HEK293T (cell line): ENCODE measurements at regions not wholly inside any gene's neighbourhood (a gene's known extent, or its start where the extent isn't known, plus 50 kb on each side); places are given as distances from the start of the nearest gene placed in this dataset.

ENCODE experiments used
- CTBP1 ChIP-seq: fragments of 450-650 bp; IDR thresholded peaks from 2 replicates; pipeline ENCODE4 v1.6.1; 2016; ENCODE audit warnings: borderline replicate concordance
- FOXM1 ChIP-seq: fragments of 450-650 bp; IDR thresholded peaks from 2 replicates; pipeline ENCODE4 v1.6.1; 2017; ENCODE audit warnings: mild to moderate bottlenecking, borderline replicate concordance
- NFRKB ChIP-seq: fragments of 450-650 bp; IDR thresholded peaks from 2 replicates; pipeline ENCODE4 v1.6.1; 2016; ENCODE audit warnings: mild to moderate bottlenecking, moderate library complexity

DNA sequence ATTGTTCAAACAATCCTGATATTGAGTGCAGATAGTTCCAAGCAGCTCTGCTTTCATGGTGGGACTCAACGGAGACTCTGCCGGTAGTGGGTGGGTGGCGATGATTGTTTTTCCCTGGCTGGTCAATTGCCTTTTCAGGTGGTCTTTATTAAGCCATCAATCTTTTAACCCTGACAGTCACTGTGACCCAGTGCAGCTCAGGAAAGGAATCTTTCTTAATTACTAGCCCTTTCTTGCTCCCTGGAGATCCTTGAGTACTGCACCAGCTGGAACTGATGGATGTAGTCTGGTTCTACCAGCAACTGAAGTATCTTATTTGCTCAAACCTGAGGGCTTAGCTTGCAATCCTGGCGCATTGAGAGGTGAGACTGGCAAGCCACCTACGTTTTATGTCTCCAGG is 196.4 kb downstream of the PLPP3 start:
- TF ChIP-seq CTBP1: no peak
- TF ChIP-seq FOXM1: no peak
- no peak for TF ChIP-seq NFRKB
